KBM-7 (cell line): ENCODE measurements at regions not wholly inside any gene's neighbourhood (a gene's known extent, or its start where the extent isn't known, plus 50 kb on each side); places are given as distances from the start of the nearest gene placed in this dataset.

ENCODE experiments used
- DNase-seq: peaks from one replicate; pipeline ENCODE4 v3.0.0-alpha.2; 2015
- in situ Hi-C: fragments of 300-500 bp; cut with MboI; formaldehyde crosslinking; loops from 2 replicates; pipeline ENCODE4 v1.14.3; 2020; ENCODE audit warnings: low sequenced_read_pairs, low pct_unique_long_range_greater_than_20kb, mixed read lengths

GRCh38 chr10:44326474-44327030 is 58.3 kb downstream of the CXCL12 start:
- in situ Hi-C loops, result no loop called here
- DNase-seq, result no peak

DNA sequence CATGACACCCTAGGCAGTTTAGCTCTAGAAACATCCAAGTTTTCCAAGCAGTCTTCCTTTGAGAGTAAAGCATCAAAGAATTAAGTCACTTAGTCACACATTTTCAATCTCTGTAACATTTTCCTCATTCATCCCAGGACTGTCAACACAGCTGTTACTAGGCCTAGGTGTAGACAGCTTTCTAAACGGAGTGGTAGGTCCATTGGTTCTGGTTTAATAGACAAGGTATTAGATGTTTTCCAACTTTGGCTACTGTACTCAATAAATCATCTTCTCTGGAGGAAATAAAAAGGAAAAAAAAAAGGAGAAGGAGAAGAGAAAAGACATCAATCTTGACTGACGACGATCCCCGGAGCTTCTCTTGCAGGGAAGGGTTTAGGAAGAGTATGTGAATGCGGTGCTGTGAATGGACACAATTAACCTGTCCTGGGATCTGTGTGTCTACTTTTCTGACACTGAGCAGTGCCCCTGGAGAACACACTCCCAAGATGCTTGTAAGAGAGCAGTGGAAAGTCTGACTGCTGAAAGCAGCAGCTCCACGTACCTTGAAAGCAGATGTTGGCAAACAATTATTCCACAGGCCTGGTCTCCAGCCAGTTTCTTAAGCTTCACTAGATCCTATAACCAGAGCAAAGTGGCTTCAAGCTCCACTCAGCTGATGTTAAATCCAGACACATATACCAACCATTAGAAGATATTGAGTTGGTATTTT is 59.1 kb downstream of the CXCL12 start:
- no peak for DNase-seq
- in situ Hi-C loops, result no loop called here

- in situ Hi-C loops, result no loop called here
- DNase-seq, result no peak
These were observed 59.7 kb downstream of the CXCL12 start for GRCh38 chr10:44325157-44325556.

DNA sequence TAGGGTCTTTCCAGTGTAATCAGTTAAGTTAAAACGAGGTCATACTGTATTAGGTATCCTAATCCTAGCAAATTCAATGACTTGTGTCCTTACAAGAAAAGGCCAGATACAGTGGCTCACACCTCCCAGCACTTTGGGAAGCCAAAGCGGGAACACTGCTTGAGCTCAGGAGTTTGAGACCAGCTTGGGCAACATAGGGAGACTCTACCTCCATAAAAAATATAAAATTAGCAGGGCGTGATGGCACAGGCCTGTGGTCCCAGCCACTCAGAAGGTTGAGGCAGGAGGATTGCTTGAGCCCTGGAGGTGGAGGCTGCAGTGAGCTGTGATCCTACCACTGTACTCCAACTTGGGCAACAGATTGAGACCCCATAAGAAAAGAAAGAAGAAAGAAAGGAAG is 61.1 kb downstream of the CXCL12 start:
- in situ Hi-C loops, result no loop called here
- DNase-seq, result no peak

DNA sequence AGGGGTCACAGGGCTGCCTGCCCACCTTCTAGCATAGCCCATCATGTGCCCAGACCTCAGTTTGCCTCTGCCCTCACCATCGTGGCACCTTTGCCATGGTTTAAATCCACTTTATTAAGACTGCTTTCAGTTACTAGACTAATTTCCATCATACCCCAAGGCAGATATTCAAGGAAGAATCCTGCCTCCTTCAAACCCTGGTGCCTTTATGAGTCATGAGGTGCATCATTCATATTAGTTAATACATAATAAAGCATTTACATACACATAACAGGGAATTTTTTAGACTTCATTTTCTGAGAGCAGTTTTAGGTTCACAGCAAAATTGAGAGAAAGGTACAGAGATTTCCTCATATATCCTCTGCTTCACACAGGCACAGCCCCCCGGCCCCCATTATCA is 62.8 kb downstream of the CXCL12 start:
- DNase-seq, result no peak

DNA sequence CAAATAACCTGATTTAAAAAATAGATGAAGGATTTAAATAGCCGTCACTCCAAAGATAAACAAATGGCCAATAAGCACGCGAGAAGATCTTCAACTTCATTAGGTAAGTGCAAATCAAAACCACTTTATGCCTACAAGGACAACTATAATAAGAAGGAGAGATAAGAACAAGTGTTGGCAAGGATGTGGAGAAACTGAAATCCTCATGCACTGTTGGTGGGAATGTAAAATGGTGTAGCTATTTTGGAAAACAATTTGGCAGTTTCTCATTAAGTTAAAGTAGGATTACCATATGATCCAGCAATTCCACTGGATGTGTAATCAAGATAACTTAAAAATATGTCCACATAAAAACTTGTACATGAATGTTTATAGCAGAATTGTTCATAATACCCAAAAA is 64.1 kb downstream of the CXCL12 start:
- DNase-seq, result no peak
- in situ Hi-C loops, result no loop called here

More for the DNA sequence above, 62.8 kb downstream of the CXCL12 start:
- in situ Hi-C loops, result no loop called here

DNA sequence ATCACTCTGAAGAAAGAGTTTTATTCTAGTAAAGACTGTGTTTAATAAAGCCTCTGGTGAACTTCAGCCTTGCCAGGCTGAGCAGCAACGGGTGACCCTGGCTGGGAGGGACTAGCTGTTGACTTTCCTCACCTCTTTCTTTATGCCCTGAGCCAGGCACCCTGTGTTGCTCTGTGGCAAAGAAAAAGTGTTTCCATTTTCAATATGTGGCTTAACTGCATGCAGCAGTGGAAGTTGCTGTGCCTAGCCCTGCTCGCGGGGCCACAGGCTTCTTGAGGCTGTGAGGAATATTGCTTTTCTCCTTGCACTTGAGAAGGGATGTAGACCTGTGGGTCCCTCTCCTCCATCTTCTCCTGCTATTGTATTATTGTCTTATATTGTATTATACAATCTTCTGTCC is 67.0 kb downstream of the CXCL12 start:
- in situ Hi-C loops, result no loop called here

GRCh38 chr10:44316922-44317215 is 68.0 kb downstream of the CXCL12 start:
- in situ Hi-C loops, result no loop called here
- DNase-seq, result no peak

More for the DNA sequence above, 67.0 kb downstream of the CXCL12 start:
- DNase-seq, result no peak

GRCh38 chr10:44316187-44316921 is 68.5 kb downstream of the CXCL12 start:
- DNase-seq, result no peak

DNA sequence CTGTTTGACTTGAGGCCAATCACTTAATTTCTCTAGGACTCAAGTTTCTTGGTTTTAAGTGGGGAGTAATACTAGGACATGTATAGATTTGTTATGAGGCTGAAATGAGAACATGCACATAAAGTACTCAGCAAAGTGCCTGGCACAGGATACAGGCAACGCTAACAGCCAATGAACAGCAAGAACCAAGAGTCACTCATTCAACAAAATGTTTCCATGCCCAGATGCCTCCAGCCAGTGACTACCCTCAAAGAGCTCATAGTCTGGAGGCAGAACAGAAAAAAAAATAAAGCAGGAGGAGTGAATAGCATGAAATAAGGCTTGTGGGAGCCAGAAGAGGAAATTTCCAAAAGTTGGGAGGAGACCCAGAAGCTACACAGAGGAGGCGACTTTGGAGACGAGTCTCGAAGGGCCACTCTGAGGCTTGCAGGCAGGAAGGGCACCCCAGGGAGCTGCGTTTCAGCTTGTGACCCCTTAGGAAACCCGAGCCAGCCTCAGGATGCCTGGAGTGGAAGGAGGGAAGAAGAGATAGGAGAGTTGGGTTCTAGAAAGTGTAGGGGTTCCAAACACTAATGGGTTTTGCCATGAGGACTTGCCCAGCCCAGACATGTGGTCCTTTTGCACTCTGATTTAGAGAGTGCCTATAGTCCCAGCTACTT is 70.0 kb downstream of the CXCL12 start:
- no peak for DNase-seq
- in situ Hi-C loops, result no loop called here

More at GRCh38 chr10:44316187-44316921, 68.5 kb downstream of the CXCL12 start:
- in situ Hi-C loops, result no loop called here

DNA sequence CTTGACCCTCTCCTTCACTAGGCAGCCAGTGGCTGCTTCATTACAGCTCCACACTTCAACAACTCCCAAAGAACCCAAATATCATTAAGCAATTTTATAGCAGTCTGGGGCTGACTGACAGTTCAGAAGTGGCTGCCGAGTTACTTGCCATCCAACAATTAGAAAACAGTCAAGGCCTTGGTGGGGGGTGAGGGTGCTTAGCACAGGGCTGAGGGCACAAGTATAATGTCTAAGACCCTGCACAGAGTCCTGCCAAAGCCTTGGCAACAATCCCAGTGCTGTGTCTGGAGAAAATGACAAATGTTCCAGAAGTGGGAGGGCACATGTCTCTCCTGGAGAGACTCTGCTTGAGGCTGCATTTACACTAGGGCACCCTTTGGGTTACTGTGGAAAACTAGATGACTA is 71.1 kb downstream of the CXCL12 start:
- DNase-seq, result no peak
- in situ Hi-C loops, result no loop called here

- in situ Hi-C loops, result no loop called here
- no peak for DNase-seq
These were observed 72.5 kb downstream of the CXCL12 start for GRCh38 chr10:44312401-44312800.

- no peak for DNase-seq
- in situ Hi-C loops, result no loop called here
These were observed 73.3 kb downstream of the CXCL12 start for GRCh38 chr10:44311563-44312051.

DNA sequence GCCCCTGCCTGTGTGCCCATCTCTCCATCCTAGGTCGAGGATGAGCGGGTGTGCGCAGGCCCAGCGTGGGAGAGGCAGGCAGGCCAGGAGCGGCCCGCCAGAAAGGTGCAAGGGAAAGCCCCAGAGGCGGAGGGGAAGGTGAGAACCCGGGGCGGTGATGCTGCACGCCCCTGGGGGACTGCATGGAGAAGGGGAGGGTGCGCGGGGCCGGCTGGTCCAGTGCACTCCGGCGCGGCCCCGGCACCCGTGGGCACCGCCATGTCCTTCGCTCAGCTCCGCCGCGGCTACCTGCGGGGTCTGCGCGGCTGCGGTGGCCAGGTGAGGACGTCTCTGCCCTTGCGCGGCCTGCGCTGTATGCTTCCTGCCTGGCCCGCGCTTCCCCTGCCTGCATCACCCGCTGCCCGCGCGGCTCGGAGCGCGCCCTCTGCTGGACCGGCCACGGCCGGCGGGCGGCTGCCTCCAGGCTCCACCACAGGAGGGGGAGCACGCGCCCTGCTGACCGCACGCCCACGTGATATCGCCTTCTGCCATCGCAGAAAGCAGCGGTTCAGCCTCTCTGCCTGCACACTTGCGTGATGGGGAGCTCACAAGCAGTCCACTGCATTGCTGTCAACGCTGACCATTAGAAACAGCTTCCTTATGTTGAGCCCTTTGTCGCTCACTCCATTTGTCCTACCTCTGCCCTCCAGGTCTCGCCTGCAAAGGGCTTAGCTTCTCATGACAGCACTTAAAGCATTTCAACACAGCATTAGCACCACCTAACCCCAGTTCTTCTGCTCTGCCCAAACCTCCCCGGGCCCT is 73.9 kb downstream of the CXCL12 start:
- DNase-seq, result peak; percentile 41
- in situ Hi-C loops, result no loop called here

GRCh38 chr10:44309939-44310761 is 74.7 kb downstream of the CXCL12 start:
- in situ Hi-C loops, result no loop called here
- no peak for DNase-seq

DNA sequence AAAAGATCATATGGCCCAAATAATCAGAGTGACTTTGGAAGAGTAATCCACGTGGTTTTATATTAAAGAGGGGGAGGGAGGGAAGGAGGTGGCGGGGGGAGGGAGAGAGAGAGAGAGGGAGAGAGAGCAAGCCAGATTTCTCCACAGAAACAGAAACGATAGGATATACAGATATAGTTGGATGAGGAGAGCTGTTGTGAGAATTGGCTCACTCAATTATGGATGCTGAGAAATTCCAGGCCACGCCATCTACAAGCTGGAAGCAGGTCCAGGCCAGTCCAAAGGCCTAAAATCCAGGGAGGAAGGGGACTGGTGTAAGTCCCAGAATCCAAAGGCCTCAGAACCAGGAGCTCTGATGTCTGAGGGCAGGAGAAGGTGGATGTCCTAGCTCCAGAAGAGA is 75.5 kb downstream of the CXCL12 start:
- in situ Hi-C loops, result no loop called here
- no peak for DNase-seq

DNA sequence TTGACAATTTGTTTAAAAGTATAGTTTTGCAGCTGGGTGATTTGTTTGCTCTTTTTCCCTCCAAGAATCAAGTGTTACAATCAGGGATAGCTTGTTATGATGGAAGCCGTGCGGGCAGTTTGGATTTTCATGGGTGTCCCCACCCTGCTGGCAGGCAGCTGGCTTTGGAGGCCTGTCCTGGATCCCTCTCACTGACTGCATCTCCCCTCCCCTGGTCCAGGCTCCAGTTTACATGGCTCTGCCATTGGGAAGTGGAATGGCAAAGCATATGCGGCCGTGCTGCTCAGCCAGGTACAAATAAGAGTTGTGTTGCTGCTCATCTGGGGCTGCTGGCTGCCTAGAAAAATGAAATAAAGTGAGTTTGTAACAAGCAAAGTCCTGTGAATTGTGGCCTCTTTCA is 76.0 kb downstream of the CXCL12 start:
- DNase-seq, result no peak
- in situ Hi-C loops, result no loop called here

DNA sequence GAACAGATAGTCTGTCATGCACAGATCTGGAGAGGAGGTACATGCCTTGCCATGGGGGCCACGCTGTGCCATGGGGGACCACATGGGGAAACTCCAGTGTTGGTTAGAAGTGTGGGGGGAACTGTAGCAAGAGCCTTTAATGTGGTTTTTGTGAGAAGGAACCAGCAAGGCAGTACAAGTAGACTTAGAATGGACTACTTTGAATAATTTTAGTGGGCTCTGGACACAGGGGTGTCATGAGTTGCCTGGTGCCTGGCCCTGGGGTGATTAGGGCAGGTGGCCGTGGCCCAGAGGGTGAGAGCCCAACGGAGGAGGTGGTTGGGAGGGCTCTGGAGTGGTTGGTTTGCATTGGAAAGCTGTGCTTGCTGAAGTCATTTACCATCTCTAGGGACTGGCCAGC is 77.2 kb downstream of the CXCL12 start:
- in situ Hi-C loops, result no loop called here
- no peak for DNase-seq
